ENCODE measurements at regions not wholly inside any gene's neighbourhood (a gene's known extent, or its start where the extent isn't known, plus 50 kb on each side); places are given as distances from the start of the nearest gene placed in this dataset.

DNA sequence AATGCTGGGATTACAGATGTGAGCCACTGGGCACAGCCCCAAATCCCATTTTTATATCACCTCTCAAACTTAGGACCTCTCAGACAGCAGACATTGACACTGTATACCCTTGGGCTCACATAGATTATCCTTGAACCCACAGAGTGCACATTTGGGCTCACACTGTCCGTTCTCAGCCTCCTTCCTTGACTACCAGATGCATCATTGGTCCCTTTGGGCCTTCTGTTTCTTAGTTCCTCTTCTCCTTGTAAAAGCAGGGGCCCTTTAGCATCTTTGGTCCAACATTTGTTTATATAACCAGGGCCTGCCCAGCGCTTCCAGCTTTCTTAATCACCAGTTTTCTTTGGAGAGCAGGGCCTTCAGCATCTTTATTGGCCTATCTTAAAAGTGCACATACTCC is 126.2 kb downstream of the SEC61B start:
- TF ChIP-seq, protein P1, sequence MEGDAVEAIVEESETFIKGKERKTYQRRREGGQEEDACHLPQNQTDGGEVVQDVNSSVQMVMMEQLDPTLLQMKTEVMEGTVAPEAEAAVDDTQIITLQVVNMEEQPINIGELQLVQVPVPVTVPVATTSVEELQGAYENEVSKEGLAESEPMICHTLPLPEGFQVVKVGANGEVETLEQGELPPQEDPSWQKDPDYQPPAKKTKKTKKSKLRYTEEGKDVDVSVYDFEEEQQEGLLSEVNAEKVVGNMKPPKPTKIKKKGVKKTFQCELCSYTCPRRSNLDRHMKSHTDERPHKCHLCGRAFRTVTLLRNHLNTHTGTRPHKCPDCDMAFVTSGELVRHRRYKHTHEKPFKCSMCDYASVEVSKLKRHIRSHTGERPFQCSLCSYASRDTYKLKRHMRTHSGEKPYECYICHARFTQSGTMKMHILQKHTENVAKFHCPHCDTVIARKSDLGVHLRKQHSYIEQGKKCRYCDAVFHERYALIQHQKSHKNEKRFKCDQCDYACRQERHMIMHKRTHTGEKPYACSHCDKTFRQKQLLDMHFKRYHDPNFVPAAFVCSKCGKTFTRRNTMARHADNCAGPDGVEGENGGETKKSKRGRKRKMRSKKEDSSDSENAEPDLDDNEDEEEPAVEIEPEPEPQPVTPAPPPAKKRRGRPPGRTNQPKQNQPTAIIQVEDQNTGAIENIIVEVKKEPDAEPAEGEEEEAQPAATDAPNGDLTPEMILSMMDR (IDR thresholded peaks at IDR 0.05) = no peak
- TF ChIP-seq POLR2A (IDR thresholded peaks at IDR 0.05) = no peak
